Upper lobe of right lung (tissue), 1 donor: ENCODE measurements at regions not wholly inside any gene's neighbourhood (a gene's known extent, or its start where the extent isn't known, plus 50 kb on each side); places are given as distances from the start of the nearest gene placed in this dataset.

Experiments
- ATAC-seq: fragments of 200-7000 bp; cut with Tn5 transposase; one replicate; pipeline ENCODE4 v1.9.1; 2020; ENCODE audit warnings: mild to moderate bottlenecking, moderate library complexity
- DNase-seq: peaks from one replicate; pipeline ENCODE4 v3.0.0-alpha.2; 2020
- H3K27ac ChIP-seq: fragments of 200-600 bp; one replicate; pipeline ENCODE4 v1.8.0; 2022
- H3K27me3 ChIP-seq: fragments of 200-600 bp; one replicate; pipeline ENCODE4 v1.8.0; 2022; ENCODE audit warnings: mild to moderate bottlenecking
- H3K36me3 ChIP-seq: fragments of 200-600 bp; one replicate; pipeline ENCODE4 v1.8.0; 2022
- H3K4me1 ChIP-seq: fragments of 200-600 bp; one replicate; pipeline ENCODE4 v1.8.0; 2022
- H3K4me3 ChIP-seq: fragments of 200-600 bp; one replicate; pipeline ENCODE4 v1.8.0; 2022; ENCODE audit warnings: mild to moderate bottlenecking
- H3K9me3 ChIP-seq: fragments of 200-600 bp; one replicate; pipeline ENCODE4 v1.8.0; 2022
- intact Hi-C: fragments of 100-400 bp; cut with DNase I; formaldehyde crosslinking; loops from one replicate; pipeline ENCODE4 v1.11.0; 2022
- TF ChIP-seq, protein P1 (sequence below): fragments of 200-600 bp; IDR thresholded peaks from one replicate; pipeline ENCODE4 v1.8.0; 2022; ENCODE audit warnings: antibody characterized with exemption
- donor health status: DM: no; HTN: yes; CAD: no; lungs with severe emphysema.

GRCh38 chr3:621714-622113 lies 425.2 kb downstream of the CHL1 start:
- no peak overlapping the region for H3K27ac ChIP-seq
- H3K36me3 ChIP-seq = no peaks in the 10 kb centered on the region
- intact Hi-C loops = no loop called here
- TF ChIP-seq, protein P1, sequence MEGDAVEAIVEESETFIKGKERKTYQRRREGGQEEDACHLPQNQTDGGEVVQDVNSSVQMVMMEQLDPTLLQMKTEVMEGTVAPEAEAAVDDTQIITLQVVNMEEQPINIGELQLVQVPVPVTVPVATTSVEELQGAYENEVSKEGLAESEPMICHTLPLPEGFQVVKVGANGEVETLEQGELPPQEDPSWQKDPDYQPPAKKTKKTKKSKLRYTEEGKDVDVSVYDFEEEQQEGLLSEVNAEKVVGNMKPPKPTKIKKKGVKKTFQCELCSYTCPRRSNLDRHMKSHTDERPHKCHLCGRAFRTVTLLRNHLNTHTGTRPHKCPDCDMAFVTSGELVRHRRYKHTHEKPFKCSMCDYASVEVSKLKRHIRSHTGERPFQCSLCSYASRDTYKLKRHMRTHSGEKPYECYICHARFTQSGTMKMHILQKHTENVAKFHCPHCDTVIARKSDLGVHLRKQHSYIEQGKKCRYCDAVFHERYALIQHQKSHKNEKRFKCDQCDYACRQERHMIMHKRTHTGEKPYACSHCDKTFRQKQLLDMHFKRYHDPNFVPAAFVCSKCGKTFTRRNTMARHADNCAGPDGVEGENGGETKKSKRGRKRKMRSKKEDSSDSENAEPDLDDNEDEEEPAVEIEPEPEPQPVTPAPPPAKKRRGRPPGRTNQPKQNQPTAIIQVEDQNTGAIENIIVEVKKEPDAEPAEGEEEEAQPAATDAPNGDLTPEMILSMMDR = no peak
- H3K4me3 ChIP-seq = no peak overlapping the region
- ATAC-seq (no peak), DNase-seq (no peak)
- H3K9me3 ChIP-seq = no peaks in the 10 kb centered on the region
- no peaks in the 10 kb centered on the region for H3K27me3 ChIP-seq
- H3K4me1 ChIP-seq = no peaks in the 10 kb centered on the region

DNA sequence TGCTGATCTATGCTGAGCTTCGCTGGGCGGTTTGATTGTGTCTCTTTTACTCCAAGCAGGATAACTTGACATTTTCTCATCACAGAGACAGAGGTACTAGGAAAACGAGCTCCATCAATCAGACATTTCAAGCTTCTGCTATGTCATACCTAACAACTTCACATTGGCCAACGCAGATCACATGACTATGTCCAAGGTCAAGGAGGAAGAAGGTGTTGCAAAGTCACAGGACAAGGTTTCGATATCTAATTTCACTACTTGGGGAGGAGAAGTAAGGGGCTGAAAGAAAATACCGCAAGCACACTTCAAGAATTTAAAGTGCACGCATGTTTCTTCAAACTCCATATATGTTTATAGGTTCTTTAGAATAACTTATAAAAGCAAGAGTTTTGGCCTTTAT lies 425.8 kb downstream of the CHL1 start:
- H3K4me1 ChIP-seq = no peaks in the 10 kb centered on the region
- H3K36me3 ChIP-seq = no peaks in the 10 kb centered on the region
- TF ChIP-seq, protein P1 = no peak
- intact Hi-C loops = no loop called here
- H3K4me3 ChIP-seq = no peak overlapping the region
- H3K9me3 ChIP-seq = no peaks in the 10 kb centered on the region
- ATAC-seq (no peak), DNase-seq (no peak)
- H3K27me3 ChIP-seq = no peaks in the 10 kb centered on the region
- H3K27ac ChIP-seq = no peak overlapping the region

- Histone ChIP-seq H3K4me3 (no peak overlapping the region), H3K27me3 (no peaks in the 10 kb centered on the region), H3K4me1 (no peaks in the 10 kb centered on the region), H3K36me3 (no peaks in the 10 kb centered on the region), H3K9me3 (no peaks in the 10 kb centered on the region), H3K27ac (no peak overlapping the region)
- TF ChIP-seq, protein P1 = no peak
- ATAC-seq = no peak
- intact Hi-C loops = no loop called here
- no peak for DNase-seq
Measured at GRCh38 chr3:623914-624545, 427.5 kb downstream of the CHL1 start.

DNA sequence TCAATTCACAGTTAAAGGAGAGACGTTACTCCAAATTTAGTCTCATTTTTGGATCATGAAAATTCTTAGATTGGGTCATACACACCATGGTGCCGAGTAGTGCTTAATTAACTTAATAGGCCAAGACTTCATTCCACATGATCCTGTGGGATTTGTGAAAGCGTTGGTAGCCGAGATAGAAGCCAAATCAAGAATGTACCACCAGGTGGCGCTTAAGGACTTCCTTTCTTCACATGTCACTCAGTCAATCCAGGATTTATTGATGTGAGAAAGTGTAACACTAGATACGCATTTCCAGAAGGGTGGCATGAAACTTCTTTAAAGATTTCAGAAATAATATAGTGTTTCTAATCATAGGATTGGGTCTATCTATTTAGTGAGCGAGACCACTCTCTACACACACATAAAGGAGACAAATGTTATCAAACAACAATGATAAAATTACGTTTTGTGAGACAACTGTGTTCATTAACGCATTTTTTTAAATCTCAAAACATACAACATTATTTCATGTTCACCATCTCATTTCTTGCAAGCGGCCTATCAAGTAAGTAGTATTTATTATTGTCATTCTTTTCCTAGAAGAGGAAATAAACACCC lies 436.1 kb downstream of the CHL1 start:
- intact Hi-C loops = no loop called here
- TF ChIP-seq, protein P1 = peak; percentile 68
- peak; percentile 60 for ATAC-seq

DNA sequence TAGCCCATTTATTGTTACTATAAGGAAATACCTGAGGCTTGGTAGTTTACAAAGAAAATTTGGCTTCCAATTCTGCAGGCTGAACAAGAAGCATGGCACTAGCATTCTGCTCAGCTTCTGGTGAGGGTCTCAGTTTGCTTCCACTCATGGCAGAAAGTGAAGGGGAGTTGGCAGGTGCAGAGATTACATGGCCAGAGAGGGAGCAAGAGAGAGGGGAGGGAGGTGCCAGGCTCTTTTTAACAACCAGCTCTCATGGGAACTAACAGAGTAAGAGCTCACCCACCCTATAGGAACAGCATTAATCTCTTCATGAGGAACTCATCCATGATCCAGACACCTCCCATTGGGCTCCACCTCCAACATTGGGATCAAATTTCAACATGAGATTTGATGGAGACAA lies 437.9 kb downstream of the CHL1 start:
- Histone ChIP-seq H3K4me1 (no peaks in the 10 kb centered on the region), H3K4me3 (no peak overlapping the region), H3K36me3 (no peaks in the 10 kb centered on the region), H3K27ac (no peak overlapping the region), H3K27me3 (no peaks in the 10 kb centered on the region), H3K9me3 (no peaks in the 10 kb centered on the region)
- TF ChIP-seq, protein P1 = no peak
- DNase-seq (no peak), ATAC-seq (no peak)
- intact Hi-C loops = no loop called here

More for the DNA sequence above, 436.1 kb downstream of the CHL1 start:
- Histone ChIP-seq H3K4me3 (no peak overlapping the region), H3K9me3 (no peaks in the 10 kb centered on the region), H3K36me3 (no peaks in the 10 kb centered on the region), H3K27me3 (no peaks in the 10 kb centered on the region), H3K4me1 (no peaks in the 10 kb centered on the region), H3K27ac (no peak overlapping the region)
- no peak for DNase-seq
